Parathyroid adenoma (tissue), 2 donors: ENCODE measurements at regions not wholly inside any gene's neighbourhood (a gene's known extent, or its start where the extent isn't known, plus 50 kb on each side); places are given as distances from the start of the nearest gene placed in this dataset.

Experiments
- H2AFZ ChIP-seq: fragments of 300-600 bp; sonication (generic); one replicate; pipeline ENCODE4 v1.7.0; 2017; ENCODE audit warnings: antibody characterized with exemption, mild to moderate bottlenecking
- H3K27ac ChIP-seq: fragments of 300-600 bp; sonication (generic); one replicate; pipeline ENCODE4 v1.7.0; 2017
- H3K27me3 ChIP-seq: fragments of 300-600 bp; sonication (generic); one replicate; pipeline ENCODE4 v1.7.0; 2017; ENCODE audit warnings: low read length; ENCODE audit not compliant: control insufficient read depth, insufficient read depth
- H3K36me3 ChIP-seq: fragments of 300-600 bp; sonication (generic); one replicate; pipeline ENCODE4 v1.7.0; 2017; ENCODE audit warnings: low read length; ENCODE audit not compliant: control insufficient read depth, insufficient read depth
- H3K4me1 ChIP-seq: fragments of 300-600 bp; sonication (generic); one replicate; pipeline ENCODE4 v1.7.0; 2017; ENCODE audit warnings: control low read depth
- H3K4me2 ChIP-seq: fragments of 300-600 bp; sonication (generic); one replicate; pipeline ENCODE4 v1.7.0; 2017; ENCODE audit warnings: low read length
- H3K4me3 ChIP-seq: fragments of 300-600 bp; sonication (generic); one replicate; pipeline ENCODE4 v1.7.0; 2017; ENCODE audit warnings: low read depth, low read length
- H3K79me2 ChIP-seq: fragments of 300-600 bp; sonication (generic); one replicate; pipeline ENCODE4 v1.7.0; 2017; ENCODE audit warnings: control low read depth
- H3K9ac ChIP-seq: fragments of 300-600 bp; sonication (generic); one replicate; pipeline ENCODE4 v1.7.0; 2017; ENCODE audit warnings: mild to moderate bottlenecking
- H3K9me3 ChIP-seq: fragments of 300-600 bp; sonication (generic); one replicate; pipeline ENCODE4 v1.7.0; 2017; ENCODE audit warnings: low read length; ENCODE audit not compliant: control insufficient read depth
- CTCF ChIP-seq: fragments of 300-600 bp; sonication (generic); IDR thresholded peaks from one replicate; pipeline ENCODE4 v1.7.0; 2017; ENCODE audit warnings: antibody characterized with exemption, mild to moderate bottlenecking
- donor health status: primary hyperparathyroidism.

GRCh38 chr21:15250384-15250783, 185.6 kb upstream of the NRIP1 start:
- no peak for TF ChIP-seq CTCF
- H3K4me1 ChIP-seq, result no peaks in the 10 kb centered on the region
- no peak overlapping the region for H2AFZ ChIP-seq
- H3K9ac ChIP-seq, result no peak overlapping the region
- no peak overlapping the region for H3K27ac ChIP-seq
- no peaks in the 10 kb centered on the region for H3K27me3 ChIP-seq
- no peak overlapping the region for H3K4me3 ChIP-seq
- no peaks in the 10 kb centered on the region for H3K9me3 ChIP-seq
- no peaks in the 10 kb centered on the region for H3K36me3 ChIP-seq
- H3K4me2 ChIP-seq, result no peak overlapping the region
- no peaks in the 10 kb centered on the region for H3K79me2 ChIP-seq

- H3K4me1 ChIP-seq, result no peaks in the 10 kb centered on the region
- no peaks in the 10 kb centered on the region for H3K9me3 ChIP-seq
- H3K79me2 ChIP-seq, result no peaks in the 10 kb centered on the region
- no peaks in the 10 kb centered on the region for H3K27me3 ChIP-seq
- no peaks in the 10 kb centered on the region for H3K36me3 ChIP-seq
- TF ChIP-seq CTCF, result no peak
- no peak overlapping the region for H2AFZ ChIP-seq
- H3K27ac ChIP-seq, result no peak overlapping the region
- H3K4me3 ChIP-seq, result no peak overlapping the region
- H3K9ac ChIP-seq, result no peak overlapping the region
- H3K4me2 ChIP-seq, result no peak overlapping the region
Observed at GRCh38 chr21:15252431-15252830, 187.6 kb upstream of the NRIP1 start.

- Histone ChIP-seq H3K4me1 (no peaks in the 10 kb centered on the region), H3K4me2 (no peak overlapping the region), H3K9ac (no peak overlapping the region), H3K9me3 (no peaks in the 10 kb centered on the region), H3K27ac (no peak overlapping the region), H2AFZ (no peak overlapping the region), H3K27me3 (no peaks in the 10 kb centered on the region), H3K4me3 (no peak overlapping the region), H3K79me2 (no peaks in the 10 kb centered on the region), H3K36me3 (no peaks in the 10 kb centered on the region)
- no peak for TF ChIP-seq CTCF
Observed at GRCh38 chr21:15254111-15254510, 189.3 kb upstream of the NRIP1 start.

- Histone ChIP-seq H3K79me2 (no peaks in the 10 kb centered on the region), H3K27ac (no peak overlapping the region), H3K4me3 (no peak overlapping the region), H3K27me3 (no peaks in the 10 kb centered on the region), H3K36me3 (no peaks in the 10 kb centered on the region), H3K9me3 (no peaks in the 10 kb centered on the region), H2AFZ (no peak overlapping the region), H3K9ac (no peak overlapping the region), H3K4me2 (no peak overlapping the region), H3K4me1 (no peaks in the 10 kb centered on the region)
- TF ChIP-seq CTCF, result no peak
Observed at GRCh38 chr21:15255261-15255660, 190.5 kb upstream of the NRIP1 start.

- no peak overlapping the region for H3K27ac ChIP-seq
- no peaks in the 10 kb centered on the region for H3K79me2 ChIP-seq
- no peaks in the 10 kb centered on the region for H3K27me3 ChIP-seq
- no peak overlapping the region for H3K4me3 ChIP-seq
- no peak for TF ChIP-seq CTCF
- H3K9ac ChIP-seq, result no peak overlapping the region
- H3K4me1 ChIP-seq, result no peaks in the 10 kb centered on the region
- H2AFZ ChIP-seq, result no peak overlapping the region
- no peaks in the 10 kb centered on the region for H3K36me3 ChIP-seq
- no peak overlapping the region for H3K4me2 ChIP-seq
- H3K9me3 ChIP-seq, result no peaks in the 10 kb centered on the region
Observed at GRCh38 chr21:15255763-15256162, 191.0 kb upstream of the NRIP1 start.
